GM12878 (cell line): ENCODE measurements at regions not wholly inside any gene's neighbourhood (a gene's known extent, or its start where the extent isn't known, plus 50 kb on each side); places are given as distances from the start of the nearest gene placed in this dataset.

Experiments used
- ATAC-seq: fragments of 200-7000 bp; cut with Tn5 transposase; 3 replicates; pipeline ENCODE4 v1.9.1; 2020; ENCODE audit warnings: mild to moderate bottlenecking, moderate library complexity
- BruUV-seq: library from RNA; stranded (reverse); fragments of 400-500 nt; replicated peaks from 2 replicates; lab custom pipeline; 2021; lab: Mats Ljungman, UMichigan
- CTCF ChIA-PET: fragments of 300-600 bp; sonication (Branson Sonifier 250); formaldehyde crosslinking; extraction: SDS; loops from one replicate; lab custom pipeline; 2021; ENCODE audit warnings: inconsistent platforms; lab: Yijun Ruan, JAX
- POLR2A ChIA-PET: fragments of 350-600 bp; formaldehyde crosslinking; extraction: SDS; loops from one replicate; lab custom pipeline; 2021; ENCODE audit warnings: inconsistent platforms; lab: Charles Lee
- RAD21 ChIA-PET: fragments of 300-600 bp; sonication (Branson Sonifier 250); formaldehyde crosslinking; loops from one replicate; lab custom pipeline; 2023; ENCODE audit warnings: antibody characterized with exemption; ENCODE audit not compliant: unreplicated experiment; lab: Charles Lee
- SMC1A ChIA-PET: fragments of 300-600 bp; sonication (Branson Sonifier 250); formaldehyde crosslinking; loops from one replicate; lab custom pipeline; 2023; ENCODE audit not compliant: unreplicated experiment, uncharacterized antibody; lab: Charles Lee
- DNase-seq: peaks from one replicate; pipeline ENCODE4 v3.0.0-alpha.2; 2011; ENCODE audit warnings: low read depth, low spot score
- FAIRE-seq: peaks from 3 replicates; lab custom pipeline; 2011; peaks lifted over from hg19 to GRCh38; lab: Jason Lieb, UNC
- H2AFZ ChIP-seq: 2 replicates; pipeline ENCODE4 v1.6.0; 2011; ENCODE audit warnings: low read depth, low read length, control low read depth; ENCODE audit not compliant: control insufficient read depth
- H3K27ac ChIP-seq: 2 replicates; pipeline ENCODE4 v1.5.1; 2011; ENCODE audit warnings: control low read depth; ENCODE audit not compliant: control insufficient read depth, insufficient read depth
- H3K27me3 ChIP-seq, 2 experiments: replicated peaks in 1 of 2; 2 replicates each; pipeline versions ENCODE4 v1.6.0 to v1.6.1; 2011; ENCODE audit warnings: low read length in 1 of 2; ENCODE audit not compliant: control insufficient read depth in 2 of 2, insufficient read depth in 2 of 2
- H3K36me3 ChIP-seq, 2 experiments: 2 replicates each; pipeline ENCODE4 v1.5.1; 2011; ENCODE audit warnings: low read length in 1 of 2; ENCODE audit not compliant: control insufficient read depth in 2 of 2, insufficient read depth in 2 of 2
- H3K4me1 ChIP-seq: 2 replicates; pipeline ENCODE4 v1.6.1; 2011; ENCODE audit warnings: mild to moderate bottlenecking, low read length, moderate library complexity, mixed read lengths; ENCODE audit not compliant: control insufficient read depth, insufficient read depth
- H3K4me2 ChIP-seq: 2 replicates; pipeline ENCODE4 v1.6.0; 2011; ENCODE audit warnings: control low read depth; ENCODE audit not compliant: control insufficient read depth, insufficient read depth
- H3K4me3 ChIP-seq: fragments of 200-600 bp; sonication (generic); 2 replicates; pipeline ENCODE4 v1.5.1; 2016
- H3K79me2 ChIP-seq: 2 replicates; pipeline ENCODE4 v1.6.0; 2011; ENCODE audit warnings: low read length; ENCODE audit not compliant: control insufficient read depth, insufficient read depth
- H3K9ac ChIP-seq: 2 replicates; pipeline ENCODE4 v1.8.0; 2011; ENCODE audit warnings: low read length, control low read depth, mixed read lengths; ENCODE audit not compliant: control insufficient read depth, insufficient read depth
- H3K9me3 ChIP-seq: replicated peaks from 3 replicates; pipeline ENCODE4 v1.5.1; 2011; ENCODE audit warnings: mild to moderate bottlenecking, low read length; ENCODE audit not compliant: control insufficient read depth, insufficient read depth
- H4K20me1 ChIP-seq: 2 replicates; pipeline ENCODE4 v1.6.0; 2011; ENCODE audit not compliant: control insufficient read depth, insufficient read depth
- ASH2L ChIP-seq: fragments of 300-600, 200-600 bp; sonication (generic); IDR thresholded peaks from 2 replicates; pipeline ENCODE4 v1.6.1; 2017; ENCODE audit warnings: low read depth, mild to moderate bottlenecking, borderline replicate concordance
- BRCA1 ChIP-seq: IDR thresholded peaks from 2 replicates; pipeline ENCODE4 v1.6.1; 2011; ENCODE audit warnings: low read depth, low read length, improper control_type of control experiment
- HDAC6 ChIP-seq: fragments of 200-600 bp; sonication (generic); IDR thresholded peaks from one replicate; pipeline ENCODE4 v1.8.0; 2017; ENCODE audit warnings: antibody characterized with exemption; ENCODE audit not compliant: unreplicated experiment
- IKZF2 ChIP-seq, 2 experiments: fragments of 450-650 bp; IDR thresholded peaks; 2 replicates each; pipeline ENCODE4 v1.6.1; 2017; ENCODE audit warnings: mild to moderate bottlenecking in 2 of 2, moderate library complexity in 2 of 2
- MEF2A ChIP-seq: IDR thresholded peaks from 2 replicates; pipeline ENCODE4 v1.6.1; 2011; ENCODE audit warnings: low read depth, mild to moderate bottlenecking, low read length, moderate library complexity; ENCODE audit not compliant: insufficient read depth
- NRF1 ChIP-seq: conservative IDR thresholded peaks from 2 replicates; pipeline ENCODE4 v1.6.1; 2011; ENCODE audit warnings: mild to moderate bottlenecking, low read depth, low read length, improper control_type of control experiment
- SMC3 ChIP-seq: IDR thresholded peaks from 2 replicates; pipeline ENCODE4 v1.6.1; 2011; ENCODE audit warnings: low read length, improper control_type of control experiment, borderline replicate concordance
- SPI1 ChIP-seq: IDR thresholded peaks from 2 replicates; pipeline ENCODE4 v1.6.1; 2011; ENCODE audit warnings: low read depth, mild to moderate bottlenecking, low read length, moderate library complexity, borderline replicate concordance; ENCODE audit not compliant: insufficient read depth
- SREBF1 ChIP-seq: IDR thresholded peaks from 2 replicates; pipeline ENCODE4 v1.6.1; 2012; ENCODE audit warnings: mild to moderate bottlenecking, low read length
- SUPT20H ChIP-seq: IDR thresholded peaks from 2 replicates; pipeline ENCODE4 v1.6.1; 2011; ENCODE audit warnings: low read depth, mild to moderate bottlenecking, low read length, moderate library complexity, borderline replicate concordance; ENCODE audit not compliant: control insufficient read depth
- WRNIP1 ChIP-seq: IDR thresholded peaks from 2 replicates; pipeline ENCODE4 v1.6.1; 2011; ENCODE audit warnings: low read depth, low read length, improper control_type of control experiment, borderline replicate concordance
- WGBS: methylation state at CpG from one replicate; pipeline ENCODE4 v1.1.6; 2016; ENCODE audit warnings: low lambda C conversion rate; ENCODE audit not compliant: insufficient replicate concordance, insufficient coverage; ENCODE audit errors: missing lambda C conversion rate; 5-methylcytosine and 5-hydroxymethylcytosine counted together
- in situ Hi-C: fragments of 300-500 bp; cut with MboI; formaldehyde crosslinking; loops from 9 replicates; pipeline ENCODE4 v1.14.3; 2018; ENCODE audit warnings: mixed read lengths
- intact Hi-C: fragments of 100-400 bp; cut with micrococcal nuclease; formaldehyde crosslinking; loops from one replicate; pipeline ENCODE4 v1.14.2; 2022; ENCODE audit not compliant: unreplicated experiment
- TF ChIP-seq, protein P1 (sequence below), 3 experiments: IDR thresholded peaks in 2 of 3; conservative IDR thresholded peaks in 1 of 3; 2 replicates each; pipeline ENCODE4 v1.5.1; 2011; ENCODE audit warnings: low read depth in 3 of 3, low read length in 3 of 3, mild to moderate bottlenecking in 3 of 3, control low read depth in 2 of 3, moderate library complexity in 2 of 3, inconsistent platforms in 1 of 3, mixed read lengths in 1 of 3; ENCODE audit not compliant: control insufficient read depth in 2 of 3, insufficient read depth in 1 of 3; ENCODE audit errors: extremely low read depth in 1 of 3
- TF ChIP-seq, protein P2 (sequence below): fragments of 450-650 bp; conservative IDR thresholded peaks from 2 replicates; pipeline ENCODE4 v1.6.1; 2017; ENCODE audit warnings: mild to moderate bottlenecking, moderate library complexity
- TF ChIP-seq, protein P3 (sequence below): IDR thresholded peaks from 2 replicates; pipeline ENCODE4 v1.6.1; 2012; ENCODE audit warnings: mild to moderate bottlenecking, low read depth, low read length
- TF ChIP-seq, protein P4 (sequence below): IDR thresholded peaks from 2 replicates; pipeline ENCODE4 v1.6.1; 2012; ENCODE audit warnings: low read depth, low read length, improper control_type of control experiment
- TF ChIP-seq, protein P5 (sequence below): IDR thresholded peaks from 2 replicates; pipeline ENCODE4 v1.6.1; 2011; ENCODE audit warnings: low read depth, low read length, improper control_type of control experiment, borderline replicate concordance

DNA sequence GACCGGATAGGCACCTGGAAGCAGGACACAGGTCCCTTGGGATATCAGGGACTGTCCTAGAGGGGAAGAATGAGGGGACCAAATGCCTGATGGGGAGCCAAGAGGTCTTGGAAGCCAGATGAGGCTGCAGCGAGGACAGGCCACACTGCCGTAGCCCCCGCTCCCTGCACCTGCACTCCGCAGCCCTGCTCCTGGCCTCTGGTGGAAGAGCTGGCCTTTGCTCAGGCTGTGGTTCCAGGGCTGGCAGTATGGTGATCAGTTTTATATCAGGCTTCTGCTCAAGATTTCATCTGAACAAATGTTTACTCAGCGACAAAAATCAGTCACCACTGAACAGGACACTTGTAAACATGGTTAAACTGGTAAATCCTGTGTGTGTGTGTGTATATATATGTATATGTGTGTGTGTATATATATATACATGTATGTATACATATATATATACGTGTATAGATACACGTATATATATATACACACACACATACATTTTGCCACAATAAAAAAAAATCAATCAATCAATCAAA, 52.5 kb upstream of the TAF1B start:
- BruUV-seq = no TSS peak
- H3K27me3 ChIP-seq = no peaks in the 10 kb centered on the region
- intact Hi-C loops (no loop called here), in situ Hi-C loops (no loop called here)
- no peak overlapping the region for H3K4me2 ChIP-seq
- no peak for DNase-seq
- TF ChIP-seq BRCA1 = no peak
- TF ChIP-seq, protein P1, sequence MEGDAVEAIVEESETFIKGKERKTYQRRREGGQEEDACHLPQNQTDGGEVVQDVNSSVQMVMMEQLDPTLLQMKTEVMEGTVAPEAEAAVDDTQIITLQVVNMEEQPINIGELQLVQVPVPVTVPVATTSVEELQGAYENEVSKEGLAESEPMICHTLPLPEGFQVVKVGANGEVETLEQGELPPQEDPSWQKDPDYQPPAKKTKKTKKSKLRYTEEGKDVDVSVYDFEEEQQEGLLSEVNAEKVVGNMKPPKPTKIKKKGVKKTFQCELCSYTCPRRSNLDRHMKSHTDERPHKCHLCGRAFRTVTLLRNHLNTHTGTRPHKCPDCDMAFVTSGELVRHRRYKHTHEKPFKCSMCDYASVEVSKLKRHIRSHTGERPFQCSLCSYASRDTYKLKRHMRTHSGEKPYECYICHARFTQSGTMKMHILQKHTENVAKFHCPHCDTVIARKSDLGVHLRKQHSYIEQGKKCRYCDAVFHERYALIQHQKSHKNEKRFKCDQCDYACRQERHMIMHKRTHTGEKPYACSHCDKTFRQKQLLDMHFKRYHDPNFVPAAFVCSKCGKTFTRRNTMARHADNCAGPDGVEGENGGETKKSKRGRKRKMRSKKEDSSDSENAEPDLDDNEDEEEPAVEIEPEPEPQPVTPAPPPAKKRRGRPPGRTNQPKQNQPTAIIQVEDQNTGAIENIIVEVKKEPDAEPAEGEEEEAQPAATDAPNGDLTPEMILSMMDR (IDR thresholded peaks at IDR 0.05 in 2 of 3, conservative IDR thresholded peaks at IDR 0.05 in 1 of 3; ENCODE audit: control insufficient read depth in 2 of 3, extremely low read depth in 1 of 3, insufficient read depth in 1 of 3, low read depth in 3 of 3, low read length in 3 of 3) = no peak
- TF ChIP-seq, protein P2, sequence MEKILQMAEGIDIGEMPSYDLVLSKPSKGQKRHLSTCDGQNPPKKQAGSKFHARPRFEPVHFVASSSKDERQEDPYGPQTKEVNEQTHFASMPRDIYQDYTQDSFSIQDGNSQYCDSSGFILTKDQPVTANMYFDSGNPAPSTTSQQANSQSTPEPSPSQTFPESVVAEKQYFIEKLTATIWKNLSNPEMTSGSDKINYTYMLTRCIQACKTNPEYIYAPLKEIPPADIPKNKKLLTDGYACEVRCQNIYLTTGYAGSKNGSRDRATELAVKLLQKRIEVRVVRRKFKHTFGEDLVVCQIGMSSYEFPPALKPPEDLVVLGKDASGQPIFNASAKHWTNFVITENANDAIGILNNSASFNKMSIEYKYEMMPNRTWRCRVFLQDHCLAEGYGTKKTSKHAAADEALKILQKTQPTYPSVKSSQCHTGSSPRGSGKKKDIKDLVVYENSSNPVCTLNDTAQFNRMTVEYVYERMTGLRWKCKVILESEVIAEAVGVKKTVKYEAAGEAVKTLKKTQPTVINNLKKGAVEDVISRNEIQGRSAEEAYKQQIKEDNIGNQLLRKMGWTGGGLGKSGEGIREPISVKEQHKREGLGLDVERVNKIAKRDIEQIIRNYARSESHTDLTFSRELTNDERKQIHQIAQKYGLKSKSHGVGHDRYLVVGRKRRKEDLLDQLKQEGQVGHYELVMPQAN = no peak
- no peak for TF ChIP-seq SPI1
- TF ChIP-seq SREBF1 = no peak
- TF ChIP-seq, protein P3, sequence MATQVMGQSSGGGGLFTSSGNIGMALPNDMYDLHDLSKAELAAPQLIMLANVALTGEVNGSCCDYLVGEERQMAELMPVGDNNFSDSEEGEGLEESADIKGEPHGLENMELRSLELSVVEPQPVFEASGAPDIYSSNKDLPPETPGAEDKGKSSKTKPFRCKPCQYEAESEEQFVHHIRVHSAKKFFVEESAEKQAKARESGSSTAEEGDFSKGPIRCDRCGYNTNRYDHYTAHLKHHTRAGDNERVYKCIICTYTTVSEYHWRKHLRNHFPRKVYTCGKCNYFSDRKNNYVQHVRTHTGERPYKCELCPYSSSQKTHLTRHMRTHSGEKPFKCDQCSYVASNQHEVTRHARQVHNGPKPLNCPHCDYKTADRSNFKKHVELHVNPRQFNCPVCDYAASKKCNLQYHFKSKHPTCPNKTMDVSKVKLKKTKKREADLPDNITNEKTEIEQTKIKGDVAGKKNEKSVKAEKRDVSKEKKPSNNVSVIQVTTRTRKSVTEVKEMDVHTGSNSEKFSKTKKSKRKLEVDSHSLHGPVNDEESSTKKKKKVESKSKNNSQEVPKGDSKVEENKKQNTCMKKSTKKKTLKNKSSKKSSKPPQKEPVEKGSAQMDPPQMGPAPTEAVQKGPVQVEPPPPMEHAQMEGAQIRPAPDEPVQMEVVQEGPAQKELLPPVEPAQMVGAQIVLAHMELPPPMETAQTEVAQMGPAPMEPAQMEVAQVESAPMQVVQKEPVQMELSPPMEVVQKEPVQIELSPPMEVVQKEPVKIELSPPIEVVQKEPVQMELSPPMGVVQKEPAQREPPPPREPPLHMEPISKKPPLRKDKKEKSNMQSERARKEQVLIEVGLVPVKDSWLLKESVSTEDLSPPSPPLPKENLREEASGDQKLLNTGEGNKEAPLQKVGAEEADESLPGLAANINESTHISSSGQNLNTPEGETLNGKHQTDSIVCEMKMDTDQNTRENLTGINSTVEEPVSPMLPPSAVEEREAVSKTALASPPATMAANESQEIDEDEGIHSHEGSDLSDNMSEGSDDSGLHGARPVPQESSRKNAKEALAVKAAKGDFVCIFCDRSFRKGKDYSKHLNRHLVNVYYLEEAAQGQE = no peak
- TF ChIP-seq MEF2A = no peak
- TF ChIP-seq IKZF2 (IDR thresholded peaks at IDR 0.05) = no peak
- TF ChIP-seq, protein P4, sequence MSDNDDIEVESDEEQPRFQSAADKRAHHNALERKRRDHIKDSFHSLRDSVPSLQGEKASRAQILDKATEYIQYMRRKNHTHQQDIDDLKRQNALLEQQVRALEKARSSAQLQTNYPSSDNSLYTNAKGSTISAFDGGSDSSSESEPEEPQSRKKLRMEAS = no peak
- TF ChIP-seq SMC3 = no peak
- no peak for TF ChIP-seq WRNIP1
- TF ChIP-seq, protein P5, sequence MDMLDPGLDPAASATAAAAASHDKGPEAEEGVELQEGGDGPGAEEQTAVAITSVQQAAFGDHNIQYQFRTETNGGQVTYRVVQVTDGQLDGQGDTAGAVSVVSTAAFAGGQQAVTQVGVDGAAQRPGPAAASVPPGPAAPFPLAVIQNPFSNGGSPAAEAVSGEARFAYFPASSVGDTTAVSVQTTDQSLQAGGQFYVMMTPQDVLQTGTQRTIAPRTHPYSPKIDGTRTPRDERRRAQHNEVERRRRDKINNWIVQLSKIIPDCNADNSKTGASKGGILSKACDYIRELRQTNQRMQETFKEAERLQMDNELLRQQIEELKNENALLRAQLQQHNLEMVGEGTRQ = no peak
- no peak for TF ChIP-seq NRF1
- TF ChIP-seq HDAC6 = no peak
- TF ChIP-seq ASH2L = no peak
- no peak for TF ChIP-seq SUPT20H
- no peak overlapping the region for H2AFZ ChIP-seq
- no peak overlapping the region for H3K27ac ChIP-seq
- RAD21 ChIA-PET = no interaction called here
- no peaks in the 10 kb centered on the region for H4K20me1 ChIP-seq
- peaks cover 15% of the 10 kb centered on the region for H3K4me1 ChIP-seq
- POLR2A ChIA-PET = no interaction called here
- CTCF ChIA-PET = interaction anchor here (0.6 to 2.0 kb wide), 2 partner anchors 8 to 230 kb away, joined by 3 to 4 read pairs; no protein-coding TSS in a partner anchor
- SMC1A ChIA-PET = no interaction called here
- no peak overlapping the region for H3K4me3 ChIP-seq
- FAIRE-seq = no peak
- H3K36me3 ChIP-seq = no peaks in the 10 kb centered on the region
- peaks cover 4% of the 10 kb centered on the region; the same call in 2 of the 3 replicates for H3K9me3 ChIP-seq
- WGBS = 78% methylated on average over 8 of the region's 8 CpGs
- H3K9ac ChIP-seq = no peak overlapping the region
- no peak for ATAC-seq
- no peaks in the 10 kb centered on the region for H3K79me2 ChIP-seq
